NCI-H526 (cell line): ENCODE measurements at regions not wholly inside any gene's neighbourhood (a gene's known extent, or its start where the extent isn't known, plus 50 kb on each side); places are given as distances from the start of the nearest gene placed in this dataset.
A peak's percentile ranks its signal among the peaks of the same experiment; 100 is the strongest.

Experiments used
- DNase-seq, 2 experiments: peaks; one replicate each; lab custom pipeline; 2025; lab: John Stamatoyannopoulos, UW

GRCh38 chr15:88403351-88403791 is 63.8 kb downstream of the MRPL46 start:
- DNase-seq: peak; percentile 91 to 92

GRCh38 chr15:88401996-88402656 is 65.1 kb downstream of the MRPL46 start:
- peak; percentile 41 to 77 for DNase-seq

- DNase-seq: peak; percentile 59 to 87
These were observed 65.8 kb downstream of the MRPL46 start for GRCh38 chr15:88401251-88401995.

- peak in 1 of 2 experiments; percentile 28 for DNase-seq
These were observed 66.5 kb downstream of the MRPL46 start for GRCh38 chr15:88400591-88401250.

- no peak for DNase-seq
These were observed 67.1 kb downstream of the MRPL46 start for GRCh38 chr15:88400084-88400483.

- no peak for DNase-seq
These were observed 68.0 kb downstream of the MRPL46 start for GRCh38 chr15:88399021-88399685.

GRCh38 chr15:88398011-88398410 is 69.2 kb downstream of the MRPL46 start:
- no peak for DNase-seq

GRCh38 chr15:88397506-88397905 is 69.7 kb downstream of the MRPL46 start:
- no peak for DNase-seq

- DNase-seq: no peak
These were observed 71.1 kb downstream of the MRPL46 start for GRCh38 chr15:88395872-88396781.

- DNase-seq: no peak
These were observed 71.9 kb downstream of the MRPL46 start for GRCh38 chr15:88395241-88395640.

- DNase-seq: peak in 1 of 2 experiments; percentile 6
These were observed 72.5 kb downstream of the MRPL46 start for GRCh38 chr15:88394553-88395145.

GRCh38 chr15:88393719-88394519 is 73.3 kb downstream of the MRPL46 start:
- DNase-seq: no peak

GRCh38 chr15:88391700-88392099 is 75.5 kb downstream of the MRPL46 start:
- DNase-seq: no peak

- no peak for DNase-seq
These were observed 76.2 kb downstream of the MRPL46 start for GRCh38 chr15:88391006-88391405.

- no peak for DNase-seq
These were observed 76.9 kb downstream of the MRPL46 start for GRCh38 chr15:88390164-88390901.

- no peak for DNase-seq
These were observed 78.1 kb downstream of the MRPL46 start for GRCh38 chr15:88389120-88389519.

- no peak for DNase-seq
These were observed 78.5 kb downstream of the MRPL46 start for GRCh38 chr15:88388686-88389085.

- DNase-seq: no peak
These were observed 82.0 kb downstream of the MRPL46 start for GRCh38 chr15:88385078-88385700.

GRCh38 chr15:88383354-88383753 is 83.8 kb downstream of the MRPL46 start:
- DNase-seq: no peak
